ENCODE measurements at regions not wholly inside any gene's neighbourhood (a gene's known extent, or its start where the extent isn't known, plus 50 kb on each side); places are given as distances from the start of the nearest gene placed in this dataset.

- TF ChIP-seq GATA3 (IDR thresholded peaks at IDR 0.05; ENCODE audit: low read depth, low read length) (no peak), GATA2 (IDR thresholded peaks at IDR 0.05; ENCODE audit: low read depth, low read length) (no peak)
These were observed 62.5 kb upstream of the SOX5 start for GRCh38 chr12:24011927-24012507.

Data from SH-SY5Y (cell line).